ENCODE measurements at regions not wholly inside any gene's neighbourhood (a gene's known extent, or its start where the extent isn't known, plus 50 kb on each side); places are given as distances from the start of the nearest gene placed in this dataset.

GRCh38 chr16:52099382-52099781 is 447.6 kb downstream of the TOX3 start:
- DNase-seq: no peak

DNA sequence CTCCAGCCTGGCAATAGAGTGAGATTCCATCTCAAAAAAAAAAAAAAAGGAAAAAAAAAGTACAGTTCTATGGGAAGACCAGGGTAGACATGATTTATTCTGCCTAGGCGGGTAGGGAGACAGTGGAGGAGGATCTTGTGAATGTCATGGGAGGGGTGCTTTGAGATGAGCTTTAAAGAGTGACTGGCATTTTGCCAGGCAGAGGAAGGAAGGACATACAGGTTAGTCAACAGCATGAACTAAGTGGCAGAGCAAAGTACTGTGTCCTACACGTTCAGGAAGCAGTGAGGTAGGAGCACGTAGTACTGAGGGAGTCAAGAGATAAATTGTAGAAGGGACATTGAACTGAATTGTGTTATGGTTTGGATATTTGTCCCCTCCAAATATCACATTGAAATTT is 451.5 kb downstream of the TOX3 start:
- DNase-seq: no peak

GRCh38 chr16:52092126-52092525 is 454.8 kb downstream of the TOX3 start:
- DNase-seq: no peak

- DNase-seq: no peak
Observed at GRCh38 chr16:52090080-52090479, 456.9 kb downstream of the TOX3 start.

GRCh38 chr16:52089476-52089875 is 457.5 kb downstream of the TOX3 start:
- DNase-seq: no peak

DNA sequence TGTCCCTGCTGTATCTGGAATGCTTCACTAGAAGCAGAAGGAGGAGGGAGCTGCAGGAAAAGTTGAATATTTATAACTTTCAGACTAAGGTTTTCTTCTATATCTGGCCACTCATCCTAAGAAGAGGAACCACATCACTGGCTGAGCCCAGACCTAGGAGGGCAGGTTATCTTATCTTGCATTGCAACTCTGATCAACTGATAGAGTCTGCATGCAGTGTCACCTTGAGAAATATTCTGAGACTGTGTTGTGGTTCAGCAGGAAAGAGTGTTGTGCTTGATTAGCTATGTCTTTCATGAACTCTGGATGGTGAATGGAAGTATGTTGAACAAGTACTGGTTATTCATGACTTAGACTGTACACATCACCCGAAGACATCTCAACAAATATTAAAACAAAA is 460.0 kb downstream of the TOX3 start:
- no peak for DNase-seq

DNA sequence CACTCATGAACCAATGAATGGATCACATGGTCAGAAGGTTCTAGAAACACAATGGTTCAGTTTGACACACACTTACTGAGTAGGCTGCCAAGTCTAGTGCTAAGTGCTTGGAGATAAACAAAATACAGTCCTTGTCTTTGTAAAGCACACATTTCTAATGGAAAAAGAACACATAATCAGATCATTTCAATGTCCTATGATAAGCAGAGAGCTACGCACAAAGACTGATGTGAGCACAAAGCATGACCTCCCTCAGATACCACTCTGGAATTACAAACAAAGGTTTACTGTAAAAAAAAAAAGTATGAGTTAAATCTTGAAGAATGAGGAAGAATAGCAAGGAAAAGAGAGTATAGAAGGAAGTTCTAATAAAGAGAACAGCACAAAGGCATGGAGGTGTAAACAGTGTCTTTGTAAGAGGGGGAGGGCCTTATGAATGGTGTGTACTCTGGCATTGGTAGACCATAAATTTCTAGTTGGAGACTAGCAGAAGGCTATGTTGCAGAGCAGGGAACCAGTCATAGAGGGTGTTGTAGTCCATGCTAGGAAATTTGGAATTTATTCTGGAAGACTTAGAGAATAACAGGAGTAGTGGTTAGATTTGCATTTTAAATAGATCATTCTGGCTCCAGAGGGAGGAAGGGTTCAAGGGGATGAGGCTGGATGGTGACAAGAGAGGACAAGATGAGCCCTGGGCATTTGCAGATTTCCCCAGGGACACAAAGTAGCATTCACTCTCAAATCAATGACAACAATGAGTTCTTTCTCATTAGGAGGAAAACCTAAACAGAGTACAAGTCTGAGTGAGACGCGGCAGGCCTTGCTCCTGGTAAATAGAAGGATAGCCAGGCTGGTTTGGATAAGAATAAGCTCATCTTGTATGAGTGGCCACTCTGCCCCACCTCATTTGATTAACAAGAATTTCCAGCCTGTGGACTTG is 468.0 kb downstream of the TOX3 start:
- DNase-seq: no peak

DNA sequence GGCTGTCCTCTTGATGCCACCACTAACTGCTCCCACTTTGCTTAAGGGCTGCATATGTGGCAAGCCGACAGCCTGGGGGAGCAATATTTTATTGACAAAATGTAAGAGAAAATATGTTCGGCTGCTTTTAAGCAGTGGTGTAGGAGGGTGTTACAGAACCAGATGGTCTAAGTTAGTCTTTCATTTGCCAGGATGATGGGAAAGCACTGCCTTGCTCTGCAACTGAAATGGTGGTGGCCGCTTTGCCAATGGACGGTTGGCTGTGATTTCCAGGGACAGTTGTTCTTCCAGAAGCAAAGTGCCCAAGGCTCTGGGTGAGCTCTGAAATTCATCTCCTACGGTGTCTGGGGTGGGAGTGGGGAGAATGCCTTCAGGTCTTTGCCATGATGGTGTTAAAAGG is 469.3 kb downstream of the TOX3 start:
- DNase-seq: no peak

DNA sequence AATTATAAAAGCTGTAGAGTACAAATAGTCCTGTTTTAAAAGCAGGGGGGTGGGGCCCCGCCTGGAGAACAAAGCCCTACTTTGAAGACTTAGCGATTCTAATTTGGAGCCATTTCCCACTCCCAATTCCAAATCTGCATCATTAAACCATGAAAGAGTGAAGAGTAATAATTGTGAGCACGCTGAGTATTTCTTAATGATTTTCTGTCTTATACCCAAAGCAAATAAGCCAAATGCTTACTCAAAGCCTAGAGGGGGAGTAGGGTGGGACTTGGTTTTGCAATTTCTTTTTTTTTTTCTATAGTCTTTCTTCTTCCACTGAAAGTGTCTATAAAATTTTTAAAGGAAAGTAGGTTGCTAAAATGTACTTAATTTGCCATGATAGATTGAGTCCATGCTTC is 470.1 kb downstream of the TOX3 start:
- DNase-seq: no peak

- DNase-seq: no peak
Observed at GRCh38 chr16:52076332-52076731, 470.6 kb downstream of the TOX3 start.

- no peak for DNase-seq
Observed at GRCh38 chr16:52074133-52074532, 472.8 kb downstream of the TOX3 start.

GRCh38 chr16:52073024-52073423 is 473.9 kb downstream of the TOX3 start:
- DNase-seq: no peak

- DNase-seq: no peak
Observed at GRCh38 chr16:52071101-52071500, 475.8 kb downstream of the TOX3 start.

DNA sequence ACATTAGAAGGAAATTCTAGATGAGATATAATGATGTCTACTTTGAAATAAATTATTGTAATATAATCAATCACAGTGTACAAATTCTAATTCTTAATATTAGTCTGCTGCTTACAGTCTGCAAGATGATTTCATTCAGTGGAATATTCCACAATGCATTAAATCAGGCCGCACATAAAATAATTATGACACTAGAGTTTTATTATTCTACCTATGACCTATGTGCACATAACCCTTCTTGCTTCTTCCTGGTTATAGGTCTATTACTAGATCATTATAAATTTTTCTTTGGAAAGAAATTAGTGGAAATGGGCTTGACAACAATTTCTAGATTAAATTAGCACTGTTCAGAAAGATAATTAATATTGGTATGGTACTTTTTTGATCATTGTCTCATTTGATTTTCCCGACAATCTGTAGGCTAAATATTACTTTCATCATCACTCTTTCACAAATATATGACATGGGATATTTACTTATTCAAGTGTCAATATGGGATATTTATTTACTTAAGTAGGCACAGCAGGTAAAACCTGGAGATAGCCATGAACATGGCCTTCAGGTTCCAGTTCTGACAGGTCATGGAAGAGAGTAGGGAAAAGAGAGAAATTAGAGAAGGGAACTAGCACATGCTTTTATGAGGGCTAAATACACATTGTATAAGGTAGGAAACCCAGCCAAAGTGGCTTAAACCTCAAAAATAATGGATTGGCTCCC is 476.4 kb downstream of the TOX3 start:
- DNase-seq: no peak

- no peak for DNase-seq
Observed at GRCh38 chr16:52069866-52070265, 477.1 kb downstream of the TOX3 start.

- no peak for DNase-seq
Observed at GRCh38 chr16:52068447-52069074, 478.4 kb downstream of the TOX3 start.

DNA sequence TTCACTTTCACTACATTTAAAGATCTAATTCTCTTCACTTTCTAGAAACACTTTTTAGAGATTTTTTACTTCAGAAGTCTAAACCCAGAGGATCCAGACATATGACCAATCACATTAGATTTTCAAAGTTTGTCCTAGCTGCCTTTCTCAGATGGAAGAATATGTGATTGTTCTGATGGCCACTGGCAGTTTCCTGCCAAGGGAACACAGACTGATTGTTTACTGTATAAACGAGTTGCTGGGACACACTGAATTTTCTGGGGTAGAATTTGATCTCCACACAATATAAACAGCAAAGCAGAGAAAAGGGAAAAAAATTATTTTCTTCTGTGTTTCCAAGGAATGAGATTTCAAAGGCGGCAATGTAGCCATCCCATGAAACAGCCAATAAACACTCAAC is 480.0 kb downstream of the TOX3 start:
- no peak for DNase-seq

- no peak for DNase-seq
Observed at GRCh38 chr16:52056259-52056658, 490.7 kb downstream of the TOX3 start.

- DNase-seq: no peak
Observed at GRCh38 chr16:52055381-52055780, 491.6 kb downstream of the TOX3 start.

- no peak for DNase-seq
Observed at GRCh38 chr16:52054326-52054725, 492.6 kb downstream of the TOX3 start.

DNA sequence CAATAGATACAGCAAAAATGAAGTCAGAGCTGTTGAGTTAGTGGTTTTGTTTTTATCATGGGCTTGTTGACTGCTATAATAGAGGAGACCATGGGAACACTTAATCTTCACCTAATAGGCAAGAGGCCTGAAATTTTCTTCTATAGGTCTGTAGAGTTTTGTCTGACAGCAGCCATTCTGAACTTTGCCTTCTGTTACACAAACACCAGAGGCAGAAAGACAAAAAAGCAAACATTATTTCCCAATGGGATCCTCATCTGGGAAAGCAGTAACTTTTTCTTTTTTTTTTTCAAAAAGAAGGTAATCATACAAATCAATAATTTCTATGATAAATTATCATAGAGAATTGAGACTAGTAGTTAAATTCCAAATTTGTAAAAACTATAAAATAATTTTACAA is 494.1 kb downstream of the TOX3 start:
- no peak for DNase-seq

- DNase-seq: no peak
Observed at GRCh38 chr16:52051414-52052172, 495.4 kb downstream of the TOX3 start.

DNA sequence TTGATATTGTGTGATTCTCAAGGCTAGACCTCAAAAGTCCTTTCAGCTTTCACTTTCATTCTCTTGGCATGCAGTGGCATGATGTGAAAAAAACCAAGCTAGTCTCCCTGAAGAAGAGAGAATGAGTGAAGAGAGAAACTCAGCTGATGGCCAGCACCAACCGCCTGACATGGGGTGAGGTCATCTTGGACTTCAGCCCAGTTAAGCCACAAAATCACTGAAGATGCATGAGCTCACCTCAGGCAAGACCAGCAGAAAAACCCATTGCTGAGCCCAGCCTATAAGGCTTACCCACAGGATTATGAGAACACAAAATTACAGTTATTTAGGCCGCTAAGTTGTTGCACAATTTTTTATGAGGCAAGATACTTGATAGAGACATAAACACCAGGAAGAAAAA is 496.5 kb downstream of the TOX3 start:
- no peak for DNase-seq

Measured in GF-D8 (cell line).